Activated CD8-positive, alpha-beta memory T cell treated with anti-CD3 and anti-CD28 coated beads for 36 hours (primary cell): ENCODE measurements at regions not wholly inside any gene's neighbourhood (a gene's known extent, or its start where the extent isn't known, plus 50 kb on each side); places are given as distances from the start of the nearest gene placed in this dataset.

Source experiments
- CTCF ChIA-PET: fragments of 350-600 bp; sonication (Branson Sonifier 250); formaldehyde crosslinking; loops from one replicate; lab custom pipeline; 2021; ENCODE audit warnings: antibody characterized with exemption; lab: Charles Lee
- POLR2A ChIA-PET: fragments of 350-600 bp; sonication (Branson Sonifier 250); formaldehyde crosslinking; loops from one replicate; lab custom pipeline; 2021; ENCODE audit warnings: antibody characterized with exemption; lab: Charles Lee

- ChIA-PET CTCF (no interaction called here), POLR2A (no interaction called here)
These were observed 524.6 kb upstream of the CDH4 start for GRCh38 chr20:60727425-60727824.

DNA sequence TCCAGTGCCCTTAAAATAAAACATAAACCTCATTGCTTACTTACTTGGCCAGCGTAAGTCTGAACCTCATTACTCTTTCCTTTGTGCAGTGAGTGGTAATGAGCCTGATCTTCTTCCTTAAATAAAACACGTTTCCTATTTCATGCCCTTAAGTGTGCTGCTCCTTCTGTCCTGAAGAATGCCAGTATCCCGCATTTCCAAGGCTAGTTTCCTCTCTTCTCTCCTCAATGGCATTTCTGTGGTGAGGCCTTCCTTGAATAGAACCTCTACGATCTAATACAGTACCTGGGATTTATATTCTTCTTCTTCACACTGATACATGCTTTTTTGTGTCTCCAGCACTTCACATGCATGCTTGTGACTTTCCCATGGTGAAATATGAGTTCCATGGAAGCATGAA, 523.4 kb upstream of the CDH4 start:
- POLR2A ChIA-PET: no interaction called here
- CTCF ChIA-PET: no interaction called here

- CTCF ChIA-PET: no interaction called here
These were observed 522.7 kb upstream of the CDH4 start for GRCh38 chr20:60729135-60729900.

DNA sequence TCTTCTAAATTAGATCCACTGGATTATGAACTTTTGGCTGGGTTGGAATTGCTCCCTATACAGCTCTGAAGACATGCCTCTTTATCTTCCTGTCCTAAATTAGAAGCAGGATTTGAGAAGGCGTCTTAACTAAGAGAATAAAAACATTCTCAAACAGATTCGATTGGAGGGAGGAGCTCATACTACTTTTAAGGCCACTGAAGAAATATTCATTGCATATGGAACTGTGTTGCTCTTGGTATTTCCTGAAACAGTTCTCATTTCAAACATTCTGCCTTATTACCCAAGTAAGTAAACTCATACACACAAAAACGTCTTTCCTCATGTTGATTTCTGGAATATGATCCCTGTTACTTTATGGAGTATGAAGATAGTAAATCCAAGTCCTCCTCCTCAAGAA, 519.7 kb upstream of the CDH4 start:
- CTCF ChIA-PET: no interaction called here
- POLR2A ChIA-PET: no interaction called here

More at GRCh38 chr20:60729135-60729900, 522.7 kb upstream of the CDH4 start:
- POLR2A ChIA-PET: no interaction called here

DNA sequence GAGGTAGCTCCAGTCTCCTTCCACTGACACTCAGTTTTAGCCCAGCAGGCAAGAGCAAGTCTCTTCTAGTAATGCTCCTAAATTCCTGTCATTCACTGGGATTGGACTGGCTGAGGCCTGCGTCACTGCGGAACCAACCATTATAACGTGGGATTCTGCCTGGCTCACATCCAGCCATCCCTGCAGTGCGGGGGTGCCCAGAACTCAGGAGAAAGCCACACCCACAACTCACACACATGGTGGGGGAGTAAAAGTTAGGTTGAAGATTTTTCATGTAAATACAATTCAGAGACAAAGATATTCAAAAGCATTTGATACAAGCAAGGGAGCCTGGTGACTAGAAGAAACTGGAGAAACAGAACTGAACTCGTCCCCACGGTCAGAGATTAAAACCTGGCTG, 504.0 kb upstream of the CDH4 start:
- CTCF ChIA-PET: no interaction called here
- POLR2A ChIA-PET: no interaction called here

- ChIA-PET CTCF (no interaction called here), POLR2A (no interaction called here)
These were observed 502.1 kb upstream of the CDH4 start for GRCh38 chr20:60749804-60750602.

DNA sequence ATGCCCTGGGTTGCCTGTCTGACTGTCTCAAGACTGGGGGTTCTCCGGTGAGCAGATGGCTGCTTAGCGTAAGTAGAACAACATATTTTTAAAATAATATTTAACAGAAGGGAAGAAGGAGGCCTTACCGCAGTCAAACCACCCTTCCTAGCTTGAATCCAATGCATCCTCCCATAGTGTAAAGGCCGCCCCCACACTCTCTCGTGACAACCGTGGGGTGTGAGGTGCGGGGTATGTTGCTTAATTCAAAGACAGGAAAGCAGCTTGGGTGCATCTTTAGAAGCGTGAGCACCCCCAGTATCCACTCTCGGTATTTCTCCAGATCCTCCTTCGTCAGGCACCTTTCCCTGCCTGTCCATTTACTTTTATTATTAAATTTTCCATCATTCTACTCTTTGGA, 501.2 kb upstream of the CDH4 start:
- POLR2A ChIA-PET: no interaction called here
- CTCF ChIA-PET: no interaction called here

GRCh38 chr20:60751826-60752225, 500.2 kb upstream of the CDH4 start:
- CTCF ChIA-PET: no interaction called here
- POLR2A ChIA-PET: no interaction called here

DNA sequence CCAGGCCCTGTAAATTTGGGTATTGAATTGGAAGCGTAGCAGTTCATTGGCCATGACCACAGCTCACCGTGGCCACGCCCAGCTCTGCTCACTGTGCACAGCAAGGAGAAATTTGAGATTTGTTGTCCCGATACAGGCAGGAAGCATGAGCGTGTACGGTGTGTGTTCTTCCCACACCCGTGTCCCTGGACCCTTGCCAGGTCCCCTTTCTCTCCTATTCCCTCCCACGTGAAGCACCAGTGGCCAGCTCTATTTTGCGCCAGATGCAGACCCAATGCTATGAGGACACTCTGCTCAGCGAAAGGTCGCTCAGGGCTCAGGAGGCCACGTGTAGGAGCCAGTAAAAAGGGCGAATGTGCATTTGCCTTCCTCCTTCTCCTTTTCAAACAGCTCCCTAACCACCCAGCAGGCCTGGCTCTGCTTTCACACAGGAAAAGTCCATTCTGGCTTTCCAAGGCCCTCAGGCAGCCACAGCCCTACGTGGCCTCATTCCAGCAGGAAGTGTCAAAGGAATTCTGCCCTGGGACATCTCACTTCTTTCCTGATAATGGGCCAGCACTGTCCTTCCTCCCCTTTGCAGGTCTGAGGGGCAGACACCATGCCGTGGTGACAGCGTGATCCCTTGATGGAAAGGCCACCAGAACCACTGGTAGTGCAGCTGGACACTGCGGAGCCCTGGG, 499.2 kb upstream of the CDH4 start:
- CTCF ChIA-PET: no interaction called here
- POLR2A ChIA-PET: no interaction called here

- ChIA-PET CTCF (no interaction called here), POLR2A (no interaction called here)
These were observed 497.2 kb upstream of the CDH4 start for GRCh38 chr20:60754856-60755255.

DNA sequence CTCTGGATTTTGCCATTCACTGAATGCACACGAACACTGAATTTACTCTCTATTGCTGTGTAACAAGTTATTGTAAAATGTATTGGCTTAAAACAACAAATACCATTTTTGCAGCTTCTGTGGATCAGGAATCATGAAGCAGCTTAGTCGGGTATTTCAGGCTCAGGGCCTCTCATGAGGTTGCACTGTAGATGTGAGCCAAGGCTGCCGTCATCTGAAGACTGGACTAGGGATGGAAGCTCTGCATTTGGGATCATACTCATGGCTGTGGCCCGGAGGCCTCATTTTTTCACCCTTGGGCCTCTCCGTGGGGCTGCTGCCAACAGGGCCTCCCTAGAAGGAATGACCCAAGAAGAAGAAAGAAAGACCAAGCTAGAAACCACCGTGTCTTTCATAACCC, 492.4 kb upstream of the CDH4 start:
- POLR2A ChIA-PET: no interaction called here

GRCh38 chr20:60760256-60761000, 491.6 kb upstream of the CDH4 start:
- CTCF ChIA-PET: no interaction called here

More for the DNA sequence above, 492.4 kb upstream of the CDH4 start:
- CTCF ChIA-PET: no interaction called here

DNA sequence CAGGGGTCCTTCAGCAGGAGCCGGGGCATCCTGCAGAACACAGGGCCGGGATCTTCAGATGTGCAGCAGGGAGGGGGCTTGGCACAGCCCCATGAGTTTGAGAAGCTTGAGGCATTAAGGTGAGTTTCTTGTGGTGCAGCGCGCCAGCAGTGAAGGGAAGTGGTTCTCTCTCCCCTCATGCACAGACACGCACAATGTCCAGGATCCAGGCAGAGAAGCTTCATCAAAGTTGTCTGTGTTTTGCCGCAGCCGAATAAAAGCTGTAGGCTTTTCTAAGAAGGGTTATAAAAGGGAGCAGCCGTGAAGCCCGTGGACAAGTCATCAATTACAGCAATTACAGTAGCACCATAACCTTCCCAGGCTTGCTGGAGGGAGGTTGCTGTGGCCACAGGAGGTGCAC, 491.0 kb upstream of the CDH4 start:
- CTCF ChIA-PET: no interaction called here
- POLR2A ChIA-PET: no interaction called here

More at GRCh38 chr20:60760256-60761000, 491.6 kb upstream of the CDH4 start:
- POLR2A ChIA-PET: no interaction called here

- ChIA-PET POLR2A (no interaction called here), CTCF (no interaction called here)
These were observed 489.7 kb upstream of the CDH4 start for GRCh38 chr20:60762386-60762785.

GRCh38 chr20:60764328-60764727, 487.7 kb upstream of the CDH4 start:
- ChIA-PET CTCF (no interaction called here), POLR2A (no interaction called here)

DNA sequence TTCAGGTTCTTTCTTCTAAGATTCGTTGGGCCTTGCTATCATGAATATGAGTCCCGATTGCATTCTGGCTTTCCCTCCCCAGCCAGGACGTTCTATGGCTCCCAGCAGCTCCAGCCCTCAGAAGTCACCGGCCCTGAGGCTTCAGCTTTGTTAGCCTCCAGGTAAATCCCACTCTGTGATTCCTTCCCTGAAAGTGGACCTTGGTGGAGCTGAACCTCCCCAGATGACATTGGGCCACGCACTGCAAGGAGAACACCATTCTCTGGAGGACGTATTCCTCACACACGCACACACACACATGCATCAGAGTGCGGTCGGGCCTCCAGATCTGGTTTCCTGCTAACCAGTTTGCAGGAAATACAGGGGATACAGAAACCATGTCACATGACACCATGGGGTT, 487.3 kb upstream of the CDH4 start:
- POLR2A ChIA-PET: no interaction called here

DNA sequence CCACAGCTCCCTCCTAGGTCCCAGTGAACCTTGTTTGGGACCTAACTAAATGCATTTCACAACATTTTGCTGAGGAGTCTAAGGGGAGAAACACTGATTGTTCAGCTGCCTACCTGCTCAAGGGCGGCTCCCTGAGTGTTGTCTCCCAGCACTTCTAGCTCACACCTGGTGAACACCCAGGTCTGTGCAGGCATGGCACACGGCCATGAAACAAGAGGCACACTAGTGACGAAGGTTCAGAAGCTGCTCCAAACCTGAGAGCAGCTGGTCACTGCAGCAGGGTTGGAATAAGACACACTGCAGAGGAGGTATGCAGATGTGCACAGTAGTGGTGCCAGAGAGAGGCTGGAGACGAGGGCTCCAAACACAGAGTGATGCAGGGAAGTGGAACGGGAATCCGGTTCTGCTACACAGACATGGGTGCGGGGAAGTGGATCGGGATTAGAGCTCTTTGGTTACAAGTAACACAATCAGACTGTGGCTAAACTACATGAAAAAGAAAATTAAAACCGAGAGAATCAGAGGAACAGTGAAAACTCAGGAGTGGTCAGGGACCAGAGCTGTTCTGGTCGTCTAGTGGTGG, 486.1 kb upstream of the CDH4 start:
- ChIA-PET POLR2A (no interaction called here), CTCF (no interaction called here)

More for the DNA sequence above, 487.3 kb upstream of the CDH4 start:
- CTCF ChIA-PET: no interaction called here

DNA sequence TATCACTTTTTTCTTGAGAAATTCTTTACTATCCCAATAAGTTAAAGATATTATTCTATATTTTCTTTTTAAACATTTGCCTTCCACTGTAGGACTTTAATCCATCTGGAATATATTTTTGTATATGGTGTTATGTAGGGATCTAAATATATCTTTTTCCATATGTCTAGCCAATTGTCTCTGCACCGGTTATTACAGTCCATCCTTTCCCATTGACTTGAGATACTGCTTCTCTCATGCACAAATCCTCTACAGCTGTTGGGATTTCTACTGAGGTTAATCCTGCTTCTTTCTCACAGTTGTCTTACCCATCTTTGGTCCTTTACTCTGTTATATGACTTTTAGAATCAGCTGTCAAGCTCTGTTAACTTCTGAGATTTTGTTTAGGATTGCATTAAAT, 483.8 kb upstream of the CDH4 start:
- CTCF ChIA-PET: no interaction called here
- POLR2A ChIA-PET: no interaction called here

DNA sequence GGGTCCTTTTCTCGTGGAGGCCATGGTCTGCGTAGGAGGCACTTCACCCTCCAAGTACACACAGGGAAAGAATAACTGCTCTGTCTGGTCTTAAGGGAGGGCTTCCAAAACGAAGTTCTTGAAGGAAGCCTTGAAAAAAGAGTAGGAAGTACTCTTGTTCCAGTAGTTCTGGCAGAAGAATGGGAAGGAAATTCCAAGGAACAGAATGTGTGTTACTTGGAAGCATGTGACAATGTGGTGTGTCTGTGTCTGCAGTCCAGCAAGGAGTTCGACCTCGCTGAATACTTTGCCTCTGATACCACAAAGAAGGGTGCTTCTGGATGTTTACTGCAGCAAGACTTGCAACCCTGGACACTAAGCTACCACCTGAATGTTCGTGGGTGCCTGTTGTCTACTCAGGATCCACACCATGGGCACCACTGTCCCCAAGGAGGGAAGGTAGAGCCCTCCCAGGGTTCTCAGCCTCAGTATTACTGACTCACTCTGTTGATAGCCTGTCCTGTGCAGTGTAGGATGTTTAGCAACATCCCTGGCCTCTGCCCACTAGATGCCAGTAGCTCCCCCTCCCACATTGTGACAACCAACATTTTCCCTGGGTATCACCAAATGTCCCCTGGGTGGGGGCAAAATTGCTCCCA, 471.6 kb upstream of the CDH4 start:
- ChIA-PET CTCF (no interaction called here), POLR2A (no interaction called here)
